Suprapubic skin (tissue), 4 donors: ENCODE measurements at regions not wholly inside any gene's neighbourhood (a gene's known extent, or its start where the extent isn't known, plus 50 kb on each side); places are given as distances from the start of the nearest gene placed in this dataset.
"Not testable (repeated sequence)": the region's sequence is repeated elsewhere in the genome, so short reads cannot be mapped to it uniquely, and the experiment has no call there.

Experiments
- DNase-seq, 2 donors: peaks; one replicate each; pipeline ENCODE4 v3.0.0-alpha.2; 2019; ENCODE audit warnings: low spot score in 2 of 2
- H3K27ac ChIP-seq: fragments of 200-600 bp; sonication (generic); one replicate; pipeline ENCODE4 v1.5.1; 2019
- H3K27me3 ChIP-seq: fragments of 200-600 bp; sonication (generic); one replicate; pipeline ENCODE4 v1.5.1; 2019
- H3K36me3 ChIP-seq: fragments of 200-600 bp; sonication (generic); one replicate; pipeline ENCODE4 v1.5.1; 2019
- H3K4me1 ChIP-seq: fragments of 200-600 bp; sonication (generic); one replicate; pipeline ENCODE4 v1.5.1; 2019
- H3K4me3 ChIP-seq: fragments of 200-600 bp; sonication (generic); one replicate; pipeline ENCODE4 v1.5.1; 2019; ENCODE audit warnings: mild to moderate bottlenecking
- H3K9me3 ChIP-seq: fragments of 200-600 bp; sonication (generic); one replicate; pipeline ENCODE4 v1.5.1; 2019
- CTCF ChIP-seq, 2 donors: fragments of 200-600 bp in 1 of 2; fragments of 450-650 bp in 1 of 2; sonication (generic) in 1 of 2; IDR thresholded peaks; one replicate each; pipeline ENCODE4 v1.5.1; 2016 to 2019; ENCODE audit warnings: antibody characterized with exemption in 2 of 2, mild to moderate bottlenecking in 1 of 2, moderate library complexity in 1 of 2
- EP300 ChIP-seq: sonication (generic); formaldehyde crosslinking; IDR thresholded peaks from one replicate; pipeline ENCODE4 v1.6.1; 2017; ENCODE audit warnings: antibody characterized with exemption
- POLR2A ChIP-seq, 2 donors: fragments of 450-650 bp; IDR thresholded peaks; one replicate each; pipeline ENCODE4 v1.6.1; 2017; ENCODE audit warnings: antibody characterized with exemption in 2 of 2, mild to moderate bottlenecking in 2 of 2, moderate library complexity in 2 of 2
- POLR2AphosphoS5 ChIP-seq, 3 donors: sonication (generic); formaldehyde crosslinking; IDR thresholded peaks; one replicate each; pipeline ENCODE4 v1.6.1; 2017; ENCODE audit warnings: antibody characterized with exemption in 3 of 3
- WGBS: methylation state at CpG from one replicate; pipeline ENCODE4 v1.1.5; 2018; 5-methylcytosine and 5-hydroxymethylcytosine counted together

GRCh38 chrX:65331371-65331770, 203.2 kb downstream of the LAS1L start:
- TF ChIP-seq POLR2A (IDR thresholded peaks at IDR 0.05) (no peak), POLR2AphosphoS5 (IDR thresholded peaks at IDR 0.05) (no peak), EP300 (no peak), CTCF (IDR thresholded peaks at IDR 0.05) (no peak)
- Histone ChIP-seq H3K4me1 (no peaks in the 10 kb centered on the region), H3K9me3 (no peaks in the 10 kb centered on the region), H3K4me3 (no peak overlapping the region), H3K27me3 (no peaks in the 10 kb centered on the region), H3K27ac (no peak overlapping the region), H3K36me3 (no peaks in the 10 kb centered on the region)
- WGBS: 80% methylated on average over 1 of the region's 1 CpG
- DNase-seq: no peak

GRCh38 chrX:65300104-65300809, 234.3 kb downstream of the LAS1L start:
- WGBS: 43% methylated on average over 6 of the region's 7 CpGs
- Histone ChIP-seq H3K4me3 (no peak overlapping the region), H3K9me3 (no peaks in the 10 kb centered on the region), H3K27ac (no peak overlapping the region), H3K27me3 (no peaks in the 10 kb centered on the region), H3K36me3 (no peaks in the 10 kb centered on the region), H3K4me1 (no peaks in the 10 kb centered on the region)
- no peak for TF ChIP-seq POLR2AphosphoS5 (IDR thresholded peaks at IDR 0.05)
- no peak for TF ChIP-seq CTCF (IDR thresholded peaks at IDR 0.05)
- no peak for TF ChIP-seq POLR2A (IDR thresholded peaks at IDR 0.05)
- TF ChIP-seq EP300: no peak
- DNase-seq: no peak

GRCh38 chrX:65282905-65283304, 251.7 kb downstream of the LAS1L start:
- not testable (repeated sequence) for H3K4me3 ChIP-seq, H3K4me1 ChIP-seq, H3K9me3 ChIP-seq, H3K27me3 ChIP-seq, H3K36me3 ChIP-seq, H3K27ac ChIP-seq, DNase-seq
- WGBS: 91% methylated on average over 8 of the region's 8 CpGs

GRCh38 chrX:65273152-65273551, 261.4 kb downstream of the LAS1L start:
- no peaks in the 10 kb centered on the region for H3K27me3 ChIP-seq
- no peak overlapping the region for H3K27ac ChIP-seq
- H3K4me3 ChIP-seq: no peak overlapping the region
- DNase-seq: no peak
- H3K36me3 ChIP-seq: no peaks in the 10 kb centered on the region
- TF ChIP-seq POLR2A (IDR thresholded peaks at IDR 0.05) (no peak), CTCF (IDR thresholded peaks at IDR 0.05) (no peak), POLR2AphosphoS5 (IDR thresholded peaks at IDR 0.05) (no peak), EP300 (no peak)
- no peaks in the 10 kb centered on the region for H3K4me1 ChIP-seq
- H3K9me3 ChIP-seq: no peaks in the 10 kb centered on the region

GRCh38 chrX:65266482-65266881, 268.1 kb downstream of the LAS1L start:
- WGBS: 77% methylated on average over 2 of the region's 2 CpGs
- H3K27ac ChIP-seq: no peak overlapping the region

More at GRCh38 chrX:65266482-65266881, 268.1 kb downstream of the LAS1L start:
- H3K4me3 ChIP-seq: no peak overlapping the region
- TF ChIP-seq EP300: no peak
- no peak for TF ChIP-seq POLR2A (IDR thresholded peaks at IDR 0.05)
- no peak for TF ChIP-seq POLR2AphosphoS5 (IDR thresholded peaks at IDR 0.05)
- TF ChIP-seq CTCF (IDR thresholded peaks at IDR 0.05): no peak
- H3K36me3 ChIP-seq: no peaks in the 10 kb centered on the region
- no peaks in the 10 kb centered on the region for H3K4me1 ChIP-seq
- no peak for DNase-seq
- no peaks in the 10 kb centered on the region for H3K9me3 ChIP-seq
- H3K27me3 ChIP-seq: no peaks in the 10 kb centered on the region
